Thymus (tissue), 11 donors: ENCODE measurements at regions not wholly inside any gene's neighbourhood (a gene's known extent, or its start where the extent isn't known, plus 50 kb on each side); places are given as distances from the start of the nearest gene placed in this dataset.

Source experiments
- DNase-seq, 9 donors: peaks; one replicate each; pipeline ENCODE4 v3.0.0-alpha.2; 2013; ENCODE audit warnings: low spot score in 9 of 9, low read depth in 6 of 9, missing footprints in 1 of 9
- H3K27ac ChIP-seq, 2 donors: one replicate each; pipeline ENCODE4 v1.5.1; 2013; ENCODE audit warnings: control low read depth in 1 of 2, low read depth in 1 of 2, low read length in 1 of 2, mild to moderate bottlenecking in 1 of 2, moderate library complexity in 1 of 2
- H3K27me3 ChIP-seq, 2 donors: one replicate each; pipeline ENCODE4 v1.5.1; 2013; ENCODE audit warnings: low read length in 1 of 2; ENCODE audit not compliant: control insufficient read depth in 2 of 2, insufficient read depth in 1 of 2
- H3K36me3 ChIP-seq, 2 donors: one replicate each; pipeline ENCODE4 v1.5.1; 2013; ENCODE audit warnings: low read length in 1 of 2, mild to moderate bottlenecking in 1 of 2, moderate library complexity in 1 of 2; ENCODE audit not compliant: control insufficient read depth in 2 of 2, insufficient read depth in 2 of 2
- H3K4me1 ChIP-seq, 2 donors: one replicate each; pipeline ENCODE4 v1.5.1; 2013; ENCODE audit warnings: low read length in 2 of 2; ENCODE audit not compliant: control insufficient read depth in 2 of 2, insufficient read depth in 2 of 2
- H3K4me3 ChIP-seq, 2 donors: one replicate each; pipeline ENCODE4 v1.5.1; 2013; ENCODE audit warnings: low read length in 2 of 2, control low read depth in 1 of 2, mild to moderate bottlenecking in 1 of 2
- H3K9me3 ChIP-seq, 2 donors: one replicate each; pipeline ENCODE4 v1.5.1; 2013; ENCODE audit warnings: low read length in 1 of 2, mild to moderate bottlenecking in 1 of 2; ENCODE audit not compliant: control insufficient read depth in 2 of 2, insufficient read depth in 1 of 2
- WGBS: extraction: QIAGEN DNeasy Blood & Tissue Kit; methylation state at CpG from one replicate; pipeline ENCODE4 v1.1.7; 2013; 5-methylcytosine and 5-hydroxymethylcytosine counted together
- donor health status: healthy.

DNA sequence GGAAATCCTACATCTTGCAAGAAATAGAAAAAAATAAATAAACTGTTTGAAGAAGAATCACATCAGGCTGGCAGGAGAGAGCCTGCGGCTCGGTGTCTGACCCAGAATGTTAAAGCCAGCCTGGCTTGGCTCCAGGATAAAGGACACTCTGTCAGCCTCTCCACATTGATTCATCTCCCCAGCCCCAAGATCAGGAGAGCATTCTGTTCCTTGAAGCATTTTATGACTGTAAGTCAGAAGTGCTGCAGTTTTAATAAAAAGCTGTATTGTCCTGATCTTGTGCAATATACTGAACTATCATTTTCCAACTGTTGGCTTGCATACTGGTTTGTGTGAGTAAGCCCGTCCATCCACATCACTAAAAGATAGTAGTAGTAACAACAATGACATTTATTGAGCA, 426.6 kb downstream of the HAPSTR1 start:
- no peaks in the 10 kb centered on the region for H3K4me1 ChIP-seq
- no peaks in the 10 kb centered on the region for H3K36me3 ChIP-seq
- WGBS, result 68% methylated on average over 3 of the region's 3 CpGs
- no peak overlapping the region for H3K4me3 ChIP-seq
- H3K27me3 ChIP-seq, result no peaks in the 10 kb centered on the region
- no peak overlapping the region for H3K27ac ChIP-seq
- H3K9me3 ChIP-seq, result no peaks in the 10 kb centered on the region
- DNase-seq, result no peak

- Histone ChIP-seq H3K27ac (no peak overlapping the region), H3K4me3 (no peak overlapping the region), H3K27me3 (no peaks in the 10 kb centered on the region), H3K9me3 (no peaks in the 10 kb centered on the region), H3K4me1 (no peaks in the 10 kb centered on the region), H3K36me3 (no peaks in the 10 kb centered on the region)
- WGBS, result 98% methylated on average over 2 of the region's 2 CpGs
- DNase-seq, result no peak
Observed at GRCh38 chr16:9518581-9518980, 427.1 kb downstream of the HAPSTR1 start.

DNA sequence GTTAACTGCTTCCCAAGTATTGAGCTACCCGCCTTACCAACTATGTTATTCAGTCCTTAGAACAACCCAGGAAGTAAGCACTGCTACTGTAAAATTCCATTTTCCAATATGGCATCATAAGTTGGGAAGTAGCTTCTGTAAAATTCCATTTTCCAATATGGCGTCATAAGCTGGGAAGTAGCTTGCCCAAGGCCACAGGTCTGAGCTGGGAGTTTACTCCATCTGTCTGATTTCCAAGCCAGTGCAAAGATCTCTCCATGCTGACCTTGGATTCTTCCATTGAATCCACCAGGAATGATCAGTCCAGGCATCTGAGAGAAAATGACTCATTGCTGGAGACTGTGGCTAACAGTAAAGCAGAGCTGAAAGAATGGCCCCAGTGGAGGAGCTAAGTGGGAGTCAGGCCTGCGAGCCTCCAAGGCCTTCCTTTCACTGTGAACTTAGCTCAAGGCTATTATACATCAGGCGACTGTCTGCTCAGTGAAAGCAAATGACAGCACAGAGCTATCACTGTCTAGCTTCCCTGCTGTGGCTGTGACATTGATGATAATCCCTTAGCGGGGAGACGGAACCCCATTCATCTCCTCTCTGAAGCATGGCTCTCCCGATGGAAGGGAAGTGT, 430.4 kb downstream of the HAPSTR1 start:
- Histone ChIP-seq H3K9me3 (no peaks in the 10 kb centered on the region), H3K36me3 (no peaks in the 10 kb centered on the region), H3K27ac (no peak overlapping the region), H3K4me3 (no peak overlapping the region), H3K27me3 (no peaks in the 10 kb centered on the region), H3K4me1 (no peaks in the 10 kb centered on the region)
- DNase-seq, result no peak
- 72% methylated on average over 7 of the region's 7 CpGs for WGBS

DNA sequence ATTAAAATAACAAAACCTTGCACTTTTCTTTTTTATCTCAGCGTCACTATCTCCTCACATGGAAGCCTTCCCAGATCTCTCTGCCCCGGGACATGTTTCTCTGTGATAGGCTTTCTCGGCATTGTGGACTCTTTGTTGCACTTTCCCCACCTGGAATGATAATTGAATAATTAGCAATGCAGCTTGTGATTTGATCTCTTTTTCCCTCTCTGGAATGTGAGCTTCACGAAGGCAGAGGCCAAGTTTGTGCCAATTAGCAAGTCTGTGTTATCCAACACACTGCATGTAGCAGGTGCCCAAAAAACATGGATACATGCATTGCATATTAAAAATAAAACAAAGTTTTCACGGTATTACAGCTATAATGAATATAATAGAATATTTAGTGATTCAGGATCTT, 431.2 kb downstream of the HAPSTR1 start:
- Histone ChIP-seq H3K36me3 (no peaks in the 10 kb centered on the region), H3K27ac (no peak overlapping the region), H3K4me1 (no peaks in the 10 kb centered on the region), H3K27me3 (no peaks in the 10 kb centered on the region), H3K9me3 (no peaks in the 10 kb centered on the region), H3K4me3 (no peak overlapping the region)
- WGBS, result 65% methylated on average over 5 of the region's 5 CpGs
- no peak for DNase-seq

DNA sequence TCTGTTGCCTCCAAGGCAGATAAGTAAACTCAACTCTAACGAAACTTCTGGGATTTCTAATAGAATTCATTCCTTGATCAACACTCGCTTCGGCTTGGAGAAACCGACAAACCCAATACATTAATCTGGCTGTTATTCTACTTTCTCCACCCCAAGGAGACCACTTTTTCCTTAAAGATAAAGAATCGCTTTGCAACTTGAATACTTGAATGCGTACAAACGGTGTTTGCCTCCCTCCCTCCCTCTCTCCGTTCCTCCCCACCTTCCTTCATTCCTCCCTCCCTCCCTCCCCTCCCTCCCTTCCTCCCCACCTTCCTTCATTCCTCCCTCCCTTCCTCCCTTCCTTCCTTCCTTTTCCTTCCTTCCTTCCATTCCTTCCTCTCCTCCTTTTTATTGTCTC, 432.6 kb downstream of the HAPSTR1 start:
- no peaks in the 10 kb centered on the region for H3K36me3 ChIP-seq
- WGBS, result 65% methylated on average over 8 of the region's 8 CpGs
- H3K9me3 ChIP-seq, result no peaks in the 10 kb centered on the region
- no peak overlapping the region for H3K27ac ChIP-seq
- H3K4me1 ChIP-seq, result no peaks in the 10 kb centered on the region
- H3K27me3 ChIP-seq, result no peaks in the 10 kb centered on the region
- DNase-seq, result no peak
- H3K4me3 ChIP-seq, result no peak overlapping the region

GRCh38 chr16:9525037-9525436, 433.6 kb downstream of the HAPSTR1 start:
- H3K27me3 ChIP-seq, result no peaks in the 10 kb centered on the region
- no peaks in the 10 kb centered on the region for H3K4me1 ChIP-seq
- H3K36me3 ChIP-seq, result no peaks in the 10 kb centered on the region
- no peak for DNase-seq
- no peak overlapping the region for H3K4me3 ChIP-seq
- H3K9me3 ChIP-seq, result no peaks in the 10 kb centered on the region
- H3K27ac ChIP-seq, result no peak overlapping the region
- 88% methylated on average over 4 of the region's 4 CpGs for WGBS

- Histone ChIP-seq H3K4me1 (no peaks in the 10 kb centered on the region), H3K36me3 (no peaks in the 10 kb centered on the region), H3K4me3 (no peak overlapping the region), H3K9me3 (no peaks in the 10 kb centered on the region), H3K27me3 (no peaks in the 10 kb centered on the region), H3K27ac (no peak overlapping the region)
- 66% methylated on average over 4 of the region's 4 CpGs for WGBS
- DNase-seq, result no peak
Observed at GRCh38 chr16:9526791-9527190, 435.3 kb downstream of the HAPSTR1 start.

- 66% methylated on average over 2 of the region's 2 CpGs for WGBS
- no peaks in the 10 kb centered on the region for H3K27me3 ChIP-seq
- H3K4me1 ChIP-seq, result no peaks in the 10 kb centered on the region
- no peaks in the 10 kb centered on the region for H3K36me3 ChIP-seq
- no peak overlapping the region for H3K4me3 ChIP-seq
- no peaks in the 10 kb centered on the region for H3K9me3 ChIP-seq
- no peak for DNase-seq
- no peak overlapping the region for H3K27ac ChIP-seq
Observed at GRCh38 chr16:9527976-9528375, 436.5 kb downstream of the HAPSTR1 start.

DNA sequence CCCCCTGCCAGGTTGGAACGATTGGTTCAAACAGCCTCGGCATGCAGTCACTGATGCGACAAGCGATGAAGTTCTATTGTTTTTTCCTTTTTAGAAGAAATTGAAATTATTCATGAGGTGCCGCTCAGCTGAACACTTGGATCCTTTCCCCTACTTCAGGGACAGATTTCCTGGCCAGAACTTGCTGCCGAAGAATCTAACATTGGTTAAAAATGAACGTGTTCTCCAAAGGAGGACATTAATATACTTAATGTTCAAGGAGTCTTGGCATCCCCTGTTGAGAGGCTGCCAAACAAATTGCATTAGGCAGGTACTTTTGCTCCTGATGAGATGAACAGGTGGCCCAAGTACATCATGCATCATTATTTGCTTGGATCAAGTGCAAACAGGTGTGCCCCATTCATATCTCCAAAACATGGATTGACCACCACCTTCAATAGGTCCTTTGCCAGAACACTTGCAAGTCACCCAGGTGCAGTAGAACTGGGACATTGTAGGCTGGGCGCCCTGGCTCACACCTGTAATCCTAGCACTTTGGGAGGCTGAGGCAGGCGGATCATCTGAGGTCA, 437.2 kb downstream of the HAPSTR1 start:
- no peak overlapping the region for H3K27ac ChIP-seq
- no peak for DNase-seq
- no peaks in the 10 kb centered on the region for H3K9me3 ChIP-seq
- WGBS, result 83% methylated on average over 9 of the region's 9 CpGs
- no peaks in the 10 kb centered on the region for H3K4me1 ChIP-seq
- H3K4me3 ChIP-seq, result no peak overlapping the region
- H3K27me3 ChIP-seq, result no peaks in the 10 kb centered on the region
- H3K36me3 ChIP-seq, result no peaks in the 10 kb centered on the region
